Hematopoietic multipotent progenitor cell treated with erythropoietin and hydrocortisone succinate and interleukin-3 and kit ligand, for 6 days (in vitro differentiated cells): ENCODE measurements at regions not wholly inside any gene's neighbourhood (a gene's known extent, or its start where the extent isn't known, plus 50 kb on each side); places are given as distances from the start of the nearest gene placed in this dataset.

Experiments
- DNase-seq: peaks from one replicate; pipeline ENCODE4 v3.0.0-alpha.2; 2015

GRCh38 chr7:25759748-25760147 lies 392.2 kb upstream of the NFE2L3 start:
- DNase-seq = no peak

GRCh38 chr7:25762511-25763462 lies 389.2 kb upstream of the NFE2L3 start:
- no peak for DNase-seq

- DNase-seq = no peak
Measured at GRCh38 chr7:25763463-25763860, 388.5 kb upstream of the NFE2L3 start.

GRCh38 chr7:25765110-25765655 lies 386.8 kb upstream of the NFE2L3 start:
- DNase-seq = no peak

- DNase-seq = no peak
Measured at GRCh38 chr7:25770235-25770634, 381.8 kb upstream of the NFE2L3 start.

GRCh38 chr7:25770670-25771069 lies 381.3 kb upstream of the NFE2L3 start:
- no peak for DNase-seq

- no peak for DNase-seq
Measured at GRCh38 chr7:25771491-25771890, 380.5 kb upstream of the NFE2L3 start.

- no peak for DNase-seq
Measured at GRCh38 chr7:25772802-25773201, 379.2 kb upstream of the NFE2L3 start.

- DNase-seq = no peak
Measured at GRCh38 chr7:25774675-25775074, 377.3 kb upstream of the NFE2L3 start.

- DNase-seq = peak; percentile 2
Measured at GRCh38 chr7:25775570-25775969, 376.4 kb upstream of the NFE2L3 start.

GRCh38 chr7:25775999-25776743 lies 375.8 kb upstream of the NFE2L3 start:
- DNase-seq = no peak

GRCh38 chr7:25776744-25777123 lies 375.3 kb upstream of the NFE2L3 start:
- DNase-seq = no peak

GRCh38 chr7:25777969-25778708 lies 373.9 kb upstream of the NFE2L3 start:
- DNase-seq = no peak

GRCh38 chr7:25779002-25779546 lies 372.9 kb upstream of the NFE2L3 start:
- DNase-seq = no peak

- no peak for DNase-seq
Measured at GRCh38 chr7:25780904-25781303, 371.1 kb upstream of the NFE2L3 start.

- DNase-seq = no peak
Measured at GRCh38 chr7:25781704-25782103, 370.3 kb upstream of the NFE2L3 start.

- DNase-seq = no peak
Measured at GRCh38 chr7:25786936-25787335, 365.1 kb upstream of the NFE2L3 start.

GRCh38 chr7:25787336-25787735 lies 364.7 kb upstream of the NFE2L3 start:
- no peak for DNase-seq

GRCh38 chr7:25788371-25788770 lies 363.6 kb upstream of the NFE2L3 start:
- DNase-seq = no peak

GRCh38 chr7:25788961-25789620 lies 362.9 kb upstream of the NFE2L3 start:
- no peak for DNase-seq

- DNase-seq = no peak
Measured at GRCh38 chr7:25789701-25790640, 362.0 kb upstream of the NFE2L3 start.
